ENCODE measurements at regions not wholly inside any gene's neighbourhood (a gene's known extent, or its start where the extent isn't known, plus 50 kb on each side); places are given as distances from the start of the nearest gene placed in this dataset.

GRCh38 chr20:50391444-50392137 is 118.6 kb upstream of the PTPN1 start:
- H3K79me1 ChIP-seq (replicated peaks; ENCODE audit: low read length, poor library complexity, severe bottlenecking): no peaks in the 10 kb centered on the region
- no peak overlapping the region for H3K9ac ChIP-seq (ENCODE audit: low read length)
- no peak overlapping the region for H3K14ac ChIP-seq (ENCODE audit: low read length in 2 of 2)
- no peak overlapping the region for H2BK120ac ChIP-seq (ENCODE audit: low read depth, low read length)
- H3K4me1 ChIP-seq (ENCODE audit: control insufficient read depth, insufficient read depth, low read depth, low read length): peaks cover 12% of the 10 kb centered on the region
- H3K4me2 ChIP-seq (ENCODE audit: low read length, poor library complexity, severe bottlenecking): no peak overlapping the region
- H3K23ac ChIP-seq (ENCODE audit: low read length in 2 of 2): no peak overlapping the region
- peak overlapping the region in 1 of 2 experiments; percentile 35 for H3K4ac ChIP-seq (ENCODE audit: low read depth in 1 of 2, low read length in 2 of 2)
- WGBS: 98% methylated on average over 15 of the region's 15 CpGs
- peak overlapping the region in 1 of 2 experiments; percentile 45 for H2BK12ac ChIP-seq (ENCODE audit: low read length in 2 of 2)
- H3K9me3 ChIP-seq (ENCODE audit: control insufficient read depth, low read length): no peaks in the 10 kb centered on the region
- H3K36me3 ChIP-seq (ENCODE audit: control insufficient read depth in 1 of 2, insufficient read depth in 2 of 2, low read depth in 1 of 2, low read length in 2 of 2): no peaks in the 10 kb centered on the region
- no peaks in the 10 kb centered on the region for H3K27me3 ChIP-seq (ENCODE audit: control insufficient read depth in 1 of 2, insufficient read depth in 1 of 2, low read length in 2 of 2)
- no peak overlapping the region for H2BK5ac ChIP-seq (ENCODE audit: low read depth, low read length, poor library complexity, severe bottlenecking)
- H3K27ac ChIP-seq (ENCODE audit: low read length, poor library complexity, severe bottlenecking): no peak overlapping the region
- H4K8ac ChIP-seq (ENCODE audit: low read length): no peak overlapping the region
- DNase-seq: no peak
- H2BK15ac ChIP-seq (ENCODE audit: low read depth, poor library complexity, severe bottlenecking): peak overlapping the region; percentile 17
- H4K91ac ChIP-seq (ENCODE audit: low read length): no peak overlapping the region
- H3K18ac ChIP-seq (ENCODE audit: low read depth in 1 of 2, low read length in 2 of 2): no peak overlapping the region
- no peak overlapping the region for H3K4me3 ChIP-seq (ENCODE audit: insufficient read depth in 1 of 2, low read depth in 1 of 2, low read length in 2 of 2)
- H2AFZ ChIP-seq (ENCODE audit: low read depth, low read length): no peak overlapping the region
- H2AK5ac ChIP-seq (ENCODE audit: low read length, severe bottlenecking): no peak overlapping the region

- no peaks in the 10 kb centered on the region for H3K27me3 ChIP-seq (ENCODE audit: control insufficient read depth in 1 of 2, insufficient read depth in 1 of 2, low read length in 2 of 2)
- WGBS: 95% methylated on average over 8 of the region's 9 CpGs
- peak overlapping the region in 1 of 2 experiments; percentile 80 for H2BK12ac ChIP-seq (ENCODE audit: low read length in 2 of 2)
- no peak overlapping the region for H3K27ac ChIP-seq (ENCODE audit: low read length, poor library complexity, severe bottlenecking)
- no peak overlapping the region for H3K23ac ChIP-seq (ENCODE audit: low read length in 2 of 2)
- H3K18ac ChIP-seq (ENCODE audit: low read depth in 1 of 2, low read length in 2 of 2): no peak overlapping the region
- no peak overlapping the region for H3K4me3 ChIP-seq (ENCODE audit: insufficient read depth in 1 of 2, low read depth in 1 of 2, low read length in 2 of 2)
- no peaks in the 10 kb centered on the region for H3K79me1 ChIP-seq (replicated peaks; ENCODE audit: low read length, poor library complexity, severe bottlenecking)
- no peak overlapping the region for H2AK5ac ChIP-seq (ENCODE audit: low read length, severe bottlenecking)
- H3K36me3 ChIP-seq (ENCODE audit: control insufficient read depth in 1 of 2, insufficient read depth in 2 of 2, low read depth in 1 of 2, low read length in 2 of 2): no peaks in the 10 kb centered on the region
- H3K9ac ChIP-seq (ENCODE audit: low read length): no peak overlapping the region
- H2AFZ ChIP-seq (ENCODE audit: low read depth, low read length): no peak overlapping the region
- H3K4ac ChIP-seq (ENCODE audit: low read depth in 1 of 2, low read length in 2 of 2): peak overlapping the region in 1 of 2 experiments; percentile 35
- H2BK15ac ChIP-seq (ENCODE audit: low read depth, poor library complexity, severe bottlenecking): no peak overlapping the region
- H3K9me3 ChIP-seq (ENCODE audit: control insufficient read depth, low read length): no peaks in the 10 kb centered on the region
- peaks cover 12% of the 10 kb centered on the region for H3K4me1 ChIP-seq (ENCODE audit: control insufficient read depth, insufficient read depth, low read depth, low read length)
- no peak overlapping the region for H3K4me2 ChIP-seq (ENCODE audit: low read length, poor library complexity, severe bottlenecking)
- no peak for DNase-seq
- no peak overlapping the region for H4K8ac ChIP-seq (ENCODE audit: low read length)
- H2BK5ac ChIP-seq (ENCODE audit: low read depth, low read length, poor library complexity, severe bottlenecking): no peak overlapping the region
- H3K14ac ChIP-seq (ENCODE audit: low read length in 2 of 2): no peak overlapping the region
- H2BK120ac ChIP-seq (ENCODE audit: low read depth, low read length): peak overlapping the region; percentile 27
- peak overlapping the region; percentile 25 for H4K91ac ChIP-seq (ENCODE audit: low read length)
Observed at GRCh38 chr20:50392138-50392866, 117.9 kb upstream of the PTPN1 start.

GRCh38 chr20:50393242-50393641 is 116.9 kb upstream of the PTPN1 start:
- Histone ChIP-seq H2AFZ (ENCODE audit: low read depth, low read length) (no peak overlapping the region), H3K27ac (ENCODE audit: low read length, poor library complexity, severe bottlenecking) (no peak overlapping the region), H3K14ac (ENCODE audit: low read length in 2 of 2) (no peak overlapping the region), H3K23ac (ENCODE audit: low read length in 2 of 2) (no peak overlapping the region), H2BK5ac (ENCODE audit: low read depth, low read length, poor library complexity, severe bottlenecking) (no peak overlapping the region), H3K18ac (ENCODE audit: low read depth in 1 of 2, low read length in 2 of 2) (peak overlapping the region in 1 of 2 experiments; percentile 58), H3K4me3 (ENCODE audit: insufficient read depth in 1 of 2, low read depth in 1 of 2, low read length in 2 of 2) (no peak overlapping the region), H3K27me3 (ENCODE audit: control insufficient read depth in 1 of 2, insufficient read depth in 1 of 2, low read length in 2 of 2) (no peaks in the 10 kb centered on the region), H3K79me1 (replicated peaks; ENCODE audit: low read length, poor library complexity, severe bottlenecking) (no peaks in the 10 kb centered on the region), H3K36me3 (ENCODE audit: control insufficient read depth in 1 of 2, insufficient read depth in 2 of 2, low read depth in 1 of 2, low read length in 2 of 2) (no peaks in the 10 kb centered on the region), H4K8ac (ENCODE audit: low read length) (no peak overlapping the region), H3K9ac (ENCODE audit: low read length) (no peak overlapping the region), H2BK120ac (ENCODE audit: low read depth, low read length) (no peak overlapping the region), H3K9me3 (ENCODE audit: control insufficient read depth, low read length) (no peaks in the 10 kb centered on the region), H4K91ac (ENCODE audit: low read length) (no peak overlapping the region), H3K4me2 (ENCODE audit: low read length, poor library complexity, severe bottlenecking) (no peak overlapping the region), H3K4ac (ENCODE audit: low read depth in 1 of 2, low read length in 2 of 2) (no peak overlapping the region), H3K4me1 (ENCODE audit: control insufficient read depth, insufficient read depth, low read depth, low read length) (peaks cover 8% of the 10 kb centered on the region), H2AK5ac (ENCODE audit: low read length, severe bottlenecking) (no peak overlapping the region), H2BK12ac (ENCODE audit: low read length in 2 of 2) (no peak overlapping the region), H2BK15ac (ENCODE audit: low read depth, poor library complexity, severe bottlenecking) (no peak overlapping the region)
- 77% methylated on average over 6 of the region's 6 CpGs for WGBS
- DNase-seq: no peak

GRCh38 chr20:50393990-50394561 is 116.1 kb upstream of the PTPN1 start:
- no peak overlapping the region for H2BK15ac ChIP-seq (ENCODE audit: low read depth, poor library complexity, severe bottlenecking)
- no peak for DNase-seq

More at GRCh38 chr20:50393990-50394561, 116.1 kb upstream of the PTPN1 start:
- no peak overlapping the region for H2BK120ac ChIP-seq (ENCODE audit: low read depth, low read length)
- no peak overlapping the region for H3K18ac ChIP-seq (ENCODE audit: low read depth in 1 of 2, low read length in 2 of 2)
- no peak overlapping the region for H3K27ac ChIP-seq (ENCODE audit: low read length, poor library complexity, severe bottlenecking)
- no peak overlapping the region for H2BK5ac ChIP-seq (ENCODE audit: low read depth, low read length, poor library complexity, severe bottlenecking)
- H3K9me3 ChIP-seq (ENCODE audit: control insufficient read depth, low read length): no peaks in the 10 kb centered on the region
- H4K8ac ChIP-seq (ENCODE audit: low read length): peak overlapping the region; percentile 1
- no peak overlapping the region for H3K4me2 ChIP-seq (ENCODE audit: low read length, poor library complexity, severe bottlenecking)
- no peaks in the 10 kb centered on the region for H3K79me1 ChIP-seq (replicated peaks; ENCODE audit: low read length, poor library complexity, severe bottlenecking)
- peak overlapping the region; percentile 2 for H4K91ac ChIP-seq (ENCODE audit: low read length)
- H3K27me3 ChIP-seq (ENCODE audit: control insufficient read depth in 1 of 2, insufficient read depth in 1 of 2, low read length in 2 of 2): no peaks in the 10 kb centered on the region
- peak overlapping the region; percentile 1 to 6 for H2BK12ac ChIP-seq (ENCODE audit: low read length in 2 of 2)
- H2AK5ac ChIP-seq (ENCODE audit: low read length, severe bottlenecking): no peak overlapping the region
- H3K4ac ChIP-seq (ENCODE audit: low read depth in 1 of 2, low read length in 2 of 2): no peak overlapping the region
- H3K36me3 ChIP-seq (ENCODE audit: control insufficient read depth in 1 of 2, insufficient read depth in 2 of 2, low read depth in 1 of 2, low read length in 2 of 2): no peaks in the 10 kb centered on the region
- H2AFZ ChIP-seq (ENCODE audit: low read depth, low read length): no peak overlapping the region
- no peak overlapping the region for H3K4me3 ChIP-seq (ENCODE audit: insufficient read depth in 1 of 2, low read depth in 1 of 2, low read length in 2 of 2)
- H3K9ac ChIP-seq (ENCODE audit: low read length): no peak overlapping the region
- 87% methylated on average over 24 of the region's 24 CpGs for WGBS
- no peak overlapping the region for H3K14ac ChIP-seq (ENCODE audit: low read length in 2 of 2)
- peaks cover 15% of the 10 kb centered on the region for H3K4me1 ChIP-seq (ENCODE audit: control insufficient read depth, insufficient read depth, low read depth, low read length)
- H3K23ac ChIP-seq (ENCODE audit: low read length in 2 of 2): no peak overlapping the region

All from mesenchymal stem cell (in vitro differentiated cells and primary cell).